BE2C (cell line): ENCODE measurements at regions not wholly inside any gene's neighbourhood (a gene's known extent, or its start where the extent isn't known, plus 50 kb on each side); places are given as distances from the start of the nearest gene placed in this dataset.

Experiments
- DNase-seq: peaks from one replicate; pipeline ENCODE4 v3.0.0-alpha.2; 2020
- H3K27me3 ChIP-seq: fragments of 250-450 bp; sonication (Bioruptor Pico); 2 replicates; pipeline ENCODE4 v1.5.1; 2020; ENCODE audit warnings: mild to moderate bottlenecking
- H3K36me3 ChIP-seq: fragments of 250-450 bp; sonication (Bioruptor Pico); 2 replicates; pipeline ENCODE4 v1.5.1; 2020; ENCODE audit warnings: mild to moderate bottlenecking
- H3K4me1 ChIP-seq: fragments of 250-450 bp; sonication (Bioruptor Pico); 2 replicates; pipeline ENCODE4 v1.5.1; 2020
- H3K4me3 ChIP-seq: 2 replicates; pipeline ENCODE4 v1.5.1; 2011; ENCODE audit warnings: low read depth, low read length
- H3K9me3 ChIP-seq: fragments of 250-450 bp; sonication (Bioruptor Pico); 2 replicates; pipeline ENCODE4 v1.5.1; 2020
- CTCF ChIP-seq: IDR thresholded peaks from 2 replicates; pipeline ENCODE4 v1.5.1; 2012; ENCODE audit warnings: mild to moderate bottlenecking, low read depth, low read length

- DNase-seq, result no peak
- H3K36me3 ChIP-seq, result no peaks in the 10 kb centered on the region
- no peak for TF ChIP-seq CTCF
- H3K4me1 ChIP-seq, result peaks cover 11% of the 10 kb centered on the region
- H3K4me3 ChIP-seq, result no peak overlapping the region
- H3K9me3 ChIP-seq, result no peaks in the 10 kb centered on the region
- H3K27me3 ChIP-seq, result no peaks in the 10 kb centered on the region
Observed at GRCh38 chr5:103466495-103466894, 96.1 kb downstream of the NUDT12 start.

- peaks cover 11% of the 10 kb centered on the region for H3K4me1 ChIP-seq
- H3K4me3 ChIP-seq, result no peak overlapping the region
- no peak for DNase-seq
- no peaks in the 10 kb centered on the region for H3K27me3 ChIP-seq
- H3K9me3 ChIP-seq, result no peaks in the 10 kb centered on the region
- no peaks in the 10 kb centered on the region for H3K36me3 ChIP-seq
- TF ChIP-seq CTCF, result no peak
Observed at GRCh38 chr5:103465891-103466290, 96.7 kb downstream of the NUDT12 start.

- DNase-seq, result no peak
- Histone ChIP-seq H3K27me3 (no peaks in the 10 kb centered on the region), H3K4me3 (no peak overlapping the region), H3K4me1 (peaks cover 11% of the 10 kb centered on the region), H3K9me3 (no peaks in the 10 kb centered on the region), H3K36me3 (no peaks in the 10 kb centered on the region)
- peak; percentile 50 for TF ChIP-seq CTCF
Observed at GRCh38 chr5:103464835-103465484, 97.6 kb downstream of the NUDT12 start.

GRCh38 chr5:103463261-103463660 lies 99.3 kb downstream of the NUDT12 start:
- H3K9me3 ChIP-seq, result no peaks in the 10 kb centered on the region
- no peaks in the 10 kb centered on the region for H3K27me3 ChIP-seq
- no peak for TF ChIP-seq CTCF
- DNase-seq, result no peak
- peaks cover 11% of the 10 kb centered on the region for H3K4me1 ChIP-seq
- H3K36me3 ChIP-seq, result no peaks in the 10 kb centered on the region
- H3K4me3 ChIP-seq, result no peak overlapping the region

GRCh38 chr5:103461243-103461642 lies 101.3 kb downstream of the NUDT12 start:
- no peak for DNase-seq
- no peaks in the 10 kb centered on the region for H3K36me3 ChIP-seq
- no peak for TF ChIP-seq CTCF

GRCh38 chr5:103458497-103459040 lies 104.0 kb downstream of the NUDT12 start:
- DNase-seq, result no peak
- Histone ChIP-seq H3K36me3 (no peaks in the 10 kb centered on the region), H3K4me3 (no peak overlapping the region), H3K9me3 (no peaks in the 10 kb centered on the region), H3K27me3 (no peaks in the 10 kb centered on the region), H3K4me1 (peaks cover 3% of the 10 kb centered on the region; the same call in 1 of the 2 replicates)
- TF ChIP-seq CTCF, result no peak

More at GRCh38 chr5:103461243-103461642, 101.3 kb downstream of the NUDT12 start:
- no peak overlapping the region for H3K4me3 ChIP-seq
- H3K9me3 ChIP-seq, result no peaks in the 10 kb centered on the region
- peaks cover 11% of the 10 kb centered on the region for H3K4me1 ChIP-seq
- no peaks in the 10 kb centered on the region for H3K27me3 ChIP-seq
